ENCODE measurements at regions not wholly inside any gene's neighbourhood (a gene's known extent, or its start where the extent isn't known, plus 50 kb on each side); places are given as distances from the start of the nearest gene placed in this dataset.

GRCh38 chr4:170818786-170819185 lies 729.0 kb upstream of the AADAT start (continued):
- no peak for TF ChIP-seq BRCA1 (IDR thresholded peaks at IDR 0.05)
- TF ChIP-seq BRCA1 (CRISPR knock-in tag; IDR thresholded peaks at IDR 0.05) = no peak
- no peak for TF ChIP-seq KDM1A (IDR thresholded peaks at IDR 0.05)
- TF ChIP-seq AFF1 (IDR thresholded peaks at IDR 0.05; ENCODE audit: low read depth in 1 of 2, partially characterized antibody in 2 of 2) = no peak
- TF ChIP-seq FOXK2 (conservative IDR thresholded peaks at IDR 0.05 in 1 of 2, IDR thresholded peaks at IDR 0.05 in 1 of 2; ENCODE audit: low read depth in 2 of 2) = no peak
- TF ChIP-seq, protein P1, sequence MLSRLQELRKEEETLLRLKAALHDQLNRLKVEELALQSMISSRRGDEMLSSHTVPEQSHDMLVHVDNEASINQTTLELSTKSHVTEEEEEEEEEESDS (CRISPR knock-in tag; IDR thresholded peaks at IDR 0.05) = no peak
- TF ChIP-seq PHB2 (IDR thresholded peaks at IDR 0.05; ENCODE audit: low read depth) = no peak
- no peak for TF ChIP-seq SRSF7 (optimal IDR thresholded peaks at IDR 0.05; ENCODE audit: low read depth, low read length)

DNA sequence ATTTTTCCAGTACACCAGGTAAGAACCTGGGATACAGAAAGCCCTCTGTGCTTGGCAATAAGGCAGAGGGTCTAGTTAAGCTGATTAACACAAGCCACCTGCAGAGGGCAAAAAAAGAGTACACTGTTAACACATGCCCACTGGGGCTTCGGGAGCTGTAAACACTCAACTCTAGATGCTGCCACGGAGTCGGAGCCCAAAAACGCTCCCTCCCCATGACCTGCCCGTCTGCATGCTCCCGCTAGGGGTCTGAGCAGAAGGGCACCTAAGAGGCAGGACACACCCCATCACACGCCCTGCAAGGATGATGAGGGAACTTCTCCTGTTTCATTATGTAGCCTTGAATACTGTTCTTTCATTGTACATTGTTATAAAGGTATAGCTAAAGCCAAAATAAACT lies 715.6 kb upstream of the AADAT start:
- BruUV-seq (replicated peaks) = no TSS peak
- ChIA-PET POLR2A (no interaction called here), CTCF (ENCODE audit: low intra/inter-chr PET ratio) (no interaction called here)
- Histone ChIP-seq H3K4me2 (ENCODE audit: insufficient read depth, low read length) (no peak overlapping the region), H3K27me3 (ENCODE audit: control insufficient read depth in 2 of 2, insufficient read depth in 2 of 2, low read length in 2 of 2) (no peaks in the 10 kb centered on the region), H3K36me3 (ENCODE audit: control insufficient read depth, insufficient read depth, low read length) (no peaks in the 10 kb centered on the region), H3K4me1 (replicated peaks in 1 of 2; ENCODE audit: control insufficient read depth in 2 of 2, insufficient read depth in 2 of 2, low read length in 2 of 2) (no peaks in the 10 kb centered on the region), H3K4me3 (no peak overlapping the region), H3K9me1 (ENCODE audit: control insufficient read depth, insufficient read depth, low read length) (no peaks in the 10 kb centered on the region), H2AFZ (ENCODE audit: low read depth, low read length) (no peak overlapping the region), H3K9me3 (replicated peaks; ENCODE audit: control insufficient read depth, insufficient read depth, low read depth, low read length) (no peaks in the 10 kb centered on the region), H3K9ac (ENCODE audit: insufficient read depth in 1 of 2, low read depth in 2 of 2, low read length in 2 of 2) (no peak overlapping the region), H4K20me1 (replicated peaks; ENCODE audit: control insufficient read depth, insufficient read depth, low read length) (no peaks in the 10 kb centered on the region), H3K27ac (ENCODE audit: extremely low read depth, low read depth, low read length) (no peak overlapping the region), H3K79me2 (ENCODE audit: control insufficient read depth, insufficient read depth, low read length) (no peaks in the 10 kb centered on the region)
- no peak for FAIRE-seq
- ATAC-seq = no peak
- no peak for DNase-seq (ENCODE audit: extremely low read depth in 1 of 4, low spot score in 3 of 4)
- in situ Hi-C loops (cut with MboI) (no loop called here), intact Hi-C loops (cut with micrococcal nuclease) (no loop called here)
- WGBS (ENCODE audit: insufficient coverage, low coverage, missing lambda C conversion rate) = 0% methylated on average over 7 of the region's 7 CpGs
- TF ChIP-seq ZNF124 (CRISPR knock-in tag; IDR thresholded peaks at IDR 0.05) (no peak), TEAD2 (tag; IDR thresholded peaks at IDR 0.05) (no peak), CSDE1 (IDR thresholded peaks at IDR 0.05) (no peak), ZNF695 (CRISPR knock-in tag; IDR thresholded peaks at IDR 0.05) (no peak), C11orf30 (IDR thresholded peaks at IDR 0.05; ENCODE audit: low read depth) (no peak), POLR2A (conservative IDR thresholded peaks at IDR 0.05) (no peak), EP400 (IDR thresholded peaks at IDR 0.05) (no peak), SRSF7 (optimal IDR thresholded peaks at IDR 0.05; ENCODE audit: low read depth, low read length) (no peak), RFX7 (CRISPR knock-in tag; IDR thresholded peaks at IDR 0.05) (no peak)
- TF ChIP-seq, protein P2, sequence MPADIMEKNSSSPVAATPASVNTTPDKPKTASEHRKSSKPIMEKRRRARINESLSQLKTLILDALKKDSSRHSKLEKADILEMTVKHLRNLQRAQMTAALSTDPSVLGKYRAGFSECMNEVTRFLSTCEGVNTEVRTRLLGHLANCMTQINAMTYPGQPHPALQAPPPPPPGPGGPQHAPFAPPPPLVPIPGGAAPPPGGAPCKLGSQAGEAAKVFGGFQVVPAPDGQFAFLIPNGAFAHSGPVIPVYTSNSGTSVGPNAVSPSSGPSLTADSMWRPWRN (IDR thresholded peaks at IDR 0.05; ENCODE audit: low read depth) = no peak

Measured in K562 (cell line).